DMS114 treated with DMSO at 0.1 percent for 48 hours (cell line): ENCODE measurements at regions not wholly inside any gene's neighbourhood (a gene's known extent, or its start where the extent isn't known, plus 50 kb on each side); places are given as distances from the start of the nearest gene placed in this dataset.

ENCODE experiments used
- DNase-seq: peaks from one replicate; lab custom pipeline; 2025; ENCODE audit not compliant: unreplicated experiment; lab: John Stamatoyannopoulos, UW

GRCh38 chr4:74640111-74640903, 154.0 kb downstream of the BTC start:
- DNase-seq, result no peak

- no peak for DNase-seq
These were observed 152.3 kb downstream of the BTC start for GRCh38 chr4:74642006-74642405.

GRCh38 chr4:74649193-74649592, 145.1 kb downstream of the BTC start:
- DNase-seq, result no peak

- DNase-seq, result no peak
These were observed 143.1 kb downstream of the BTC start for GRCh38 chr4:74651198-74651597.

GRCh38 chr4:74653331-74654229, 140.7 kb downstream of the BTC start:
- DNase-seq, result no peak

- no peak for DNase-seq
These were observed 140.1 kb downstream of the BTC start for GRCh38 chr4:74654230-74654681.

- DNase-seq, result no peak
These were observed 137.7 kb downstream of the BTC start for GRCh38 chr4:74656596-74656995.

GRCh38 chr4:74658116-74658515, 136.2 kb downstream of the BTC start:
- no peak for DNase-seq

- no peak for DNase-seq
These were observed 134.5 kb downstream of the BTC start for GRCh38 chr4:74659576-74660411.

GRCh38 chr4:74660866-74661265, 133.5 kb downstream of the BTC start:
- no peak for DNase-seq

GRCh38 chr4:74661427-74662201, 132.7 kb downstream of the BTC start:
- DNase-seq, result no peak

GRCh38 chr4:74663631-74664030, 130.7 kb downstream of the BTC start:
- DNase-seq, result no peak

- no peak for DNase-seq
These were observed 129.0 kb downstream of the BTC start for GRCh38 chr4:74665346-74665745.

GRCh38 chr4:74665876-74666275, 128.4 kb downstream of the BTC start:
- DNase-seq, result no peak

- no peak for DNase-seq
These were observed 126.9 kb downstream of the BTC start for GRCh38 chr4:74667438-74667837.

GRCh38 chr4:74667944-74668343, 126.4 kb downstream of the BTC start:
- no peak for DNase-seq

- DNase-seq, result no peak
These were observed 124.6 kb downstream of the BTC start for GRCh38 chr4:74669702-74670101.

GRCh38 chr4:74670583-74670982, 123.7 kb downstream of the BTC start:
- DNase-seq, result no peak

GRCh38 chr4:74671080-74671698, 123.1 kb downstream of the BTC start:
- DNase-seq, result no peak

- DNase-seq, result no peak
These were observed 119.6 kb downstream of the BTC start for GRCh38 chr4:74674750-74675149.
